AG09319 (cell line): ENCODE measurements at regions not wholly inside any gene's neighbourhood (a gene's known extent, or its start where the extent isn't known, plus 50 kb on each side); places are given as distances from the start of the nearest gene placed in this dataset.

Experiments used
- DNase-seq: peaks from one replicate; pipeline ENCODE4 v3.0.0-alpha.2; 2010; ENCODE audit warnings: low read depth; ENCODE audit errors: extremely low read depth
- TF ChIP-seq, protein P1 (sequence below): IDR thresholded peaks from 2 replicates; pipeline ENCODE4 v1.5.1; 2011; ENCODE audit warnings: low read depth, mild to moderate bottlenecking, inconsistent platforms, low read length, moderate library complexity

DNA sequence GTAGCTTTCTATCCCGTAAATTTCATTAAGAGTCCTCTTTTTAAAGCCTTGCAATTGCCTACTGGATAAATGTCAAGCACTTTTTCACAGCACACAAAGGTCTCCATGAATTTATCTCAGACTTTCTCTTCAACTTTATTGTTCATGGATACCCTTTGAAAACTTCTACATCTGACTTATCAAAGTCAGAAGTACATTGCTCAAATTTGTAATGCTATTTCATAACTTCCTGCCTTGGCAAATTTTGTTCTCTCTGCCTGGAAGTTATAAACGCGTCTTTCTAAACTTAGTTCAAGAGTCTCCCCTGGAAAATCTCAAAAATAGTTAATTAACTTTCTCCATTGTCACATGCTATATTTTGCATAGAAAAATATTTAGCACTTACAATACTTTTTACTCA is 55.9 kb upstream of the RERGL start:
- no peak for DNase-seq

GRCh38 chr12:18141048-18141982 is 51.3 kb upstream of the RERGL start:
- TF ChIP-seq, protein P1, sequence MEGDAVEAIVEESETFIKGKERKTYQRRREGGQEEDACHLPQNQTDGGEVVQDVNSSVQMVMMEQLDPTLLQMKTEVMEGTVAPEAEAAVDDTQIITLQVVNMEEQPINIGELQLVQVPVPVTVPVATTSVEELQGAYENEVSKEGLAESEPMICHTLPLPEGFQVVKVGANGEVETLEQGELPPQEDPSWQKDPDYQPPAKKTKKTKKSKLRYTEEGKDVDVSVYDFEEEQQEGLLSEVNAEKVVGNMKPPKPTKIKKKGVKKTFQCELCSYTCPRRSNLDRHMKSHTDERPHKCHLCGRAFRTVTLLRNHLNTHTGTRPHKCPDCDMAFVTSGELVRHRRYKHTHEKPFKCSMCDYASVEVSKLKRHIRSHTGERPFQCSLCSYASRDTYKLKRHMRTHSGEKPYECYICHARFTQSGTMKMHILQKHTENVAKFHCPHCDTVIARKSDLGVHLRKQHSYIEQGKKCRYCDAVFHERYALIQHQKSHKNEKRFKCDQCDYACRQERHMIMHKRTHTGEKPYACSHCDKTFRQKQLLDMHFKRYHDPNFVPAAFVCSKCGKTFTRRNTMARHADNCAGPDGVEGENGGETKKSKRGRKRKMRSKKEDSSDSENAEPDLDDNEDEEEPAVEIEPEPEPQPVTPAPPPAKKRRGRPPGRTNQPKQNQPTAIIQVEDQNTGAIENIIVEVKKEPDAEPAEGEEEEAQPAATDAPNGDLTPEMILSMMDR, result no peak
- no peak for DNase-seq

More for the DNA sequence above, 55.9 kb upstream of the RERGL start:
- TF ChIP-seq, protein P1, result no peak

GRCh38 chr12:18139989-18140596 is 50.1 kb upstream of the RERGL start:
- DNase-seq, result peak; percentile 3
- TF ChIP-seq, protein P1, result peak; percentile 56
